ENCODE measurements at regions not wholly inside any gene's neighbourhood (a gene's known extent, or its start where the extent isn't known, plus 50 kb on each side); places are given as distances from the start of the nearest gene placed in this dataset.

DNA sequence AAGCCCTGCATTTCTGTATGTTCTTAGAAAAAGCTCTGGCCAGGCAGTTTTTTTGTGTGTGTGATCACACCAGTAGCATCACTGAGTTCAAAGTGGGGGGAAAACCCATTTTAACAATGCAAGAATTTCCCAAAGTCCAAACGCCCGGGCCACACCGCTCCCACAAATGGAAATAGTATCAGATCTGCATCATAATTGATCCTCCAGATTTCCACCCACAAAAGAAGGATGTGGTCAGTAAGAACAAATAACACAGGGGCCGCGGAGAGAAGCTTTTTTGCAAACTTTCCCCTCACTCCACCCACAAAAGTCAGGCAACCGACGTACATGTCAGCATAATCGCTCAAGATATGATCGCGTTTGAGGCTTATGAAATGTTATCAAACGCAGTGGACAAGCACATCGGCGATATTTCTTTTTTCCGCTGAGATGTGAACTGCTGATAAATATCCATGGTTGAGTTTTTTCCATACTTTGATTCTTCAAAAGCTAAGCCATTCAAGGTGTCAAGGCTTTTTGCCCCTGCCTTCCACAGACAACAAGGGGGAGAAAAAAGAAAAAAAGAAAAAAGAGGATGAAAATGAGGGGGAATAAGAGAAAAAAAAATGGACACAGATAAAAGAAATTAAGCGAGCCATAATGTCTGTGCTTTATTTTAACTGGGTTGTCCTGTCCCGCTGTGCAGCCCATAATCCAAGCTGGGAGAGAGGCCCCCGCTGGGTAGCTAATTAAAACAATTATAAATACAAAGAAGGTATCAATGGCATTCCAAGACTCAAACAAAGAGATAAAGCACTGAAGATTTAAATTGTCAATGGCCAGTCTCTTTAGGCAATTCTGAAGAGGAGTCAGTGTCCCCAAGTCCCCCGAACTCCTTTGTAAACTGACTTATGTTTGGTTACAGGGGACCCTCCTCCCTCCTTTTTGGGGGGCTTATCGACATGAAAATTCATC is 143.5 kb downstream of the ZFP64 start:
- peak overlapping the region; percentile 74 to 78 for H3K4me2 ChIP-seq (ENCODE audit: insufficient read depth in 1 of 2, low read depth in 2 of 2, low read length in 2 of 2)
- no peak overlapping the region for H2BK15ac ChIP-seq (ENCODE audit: low read length)
- CTCF ChIA-PET (ENCODE audit: partially characterized antibody) = interaction anchor here (0.6 to 2.7 kb wide), 6 partner anchors 9 to 335 kb away, joined by 3 to 9 read pairs (median 4); no protein-coding TSS in a partner anchor
- peak overlapping the region; percentile 48 for H4K91ac ChIP-seq (replicated peaks; ENCODE audit: insufficient read length, low read length)
- H3K36me3 ChIP-seq (ENCODE audit: control insufficient read depth in 2 of 4, insufficient read depth in 4 of 4, low read length in 3 of 4) = no peaks in the 10 kb centered on the region
- peak overlapping the region; percentile 28; the same call in 1 of the 2 replicates for H2BK12ac ChIP-seq (ENCODE audit: low read depth, low read length)
- no peaks in the 10 kb centered on the region for H4K20me1 ChIP-seq (replicated peaks in 1 of 2; ENCODE audit: control insufficient read depth in 1 of 2, insufficient read depth in 2 of 2, low read length in 2 of 2)
- H3K14ac ChIP-seq (ENCODE audit: insufficient read length) = no peak overlapping the region
- H3K23me2 ChIP-seq (ENCODE audit: low read depth, low read length) = 0 out of 2 replicates have a peak, but pooled peaks cover 2% of the 10 kb centered on the region
- H3K79me1 ChIP-seq (ENCODE audit: low read depth, low read length) = no peaks in the 10 kb centered on the region
- H2AK5ac ChIP-seq (ENCODE audit: low read depth, low read length) = peak overlapping the region; percentile 14; the same call in 1 of the 2 replicates
- no peaks in the 10 kb centered on the region for H3K79me2 ChIP-seq (ENCODE audit: control insufficient read depth in 1 of 2, insufficient read depth in 2 of 2, low read length in 2 of 2)
- H3K56ac ChIP-seq (replicated peaks; ENCODE audit: insufficient read length, low read depth, low read length) = peak overlapping the region; percentile 90
- 1% methylated on average over 19 of the region's 19 CpGs; no CpG with 5 or more reads in 1 of the 2 experiments for WGBS, 2 experiments (ENCODE audit: extremely low coverage in 1 of 2, insufficient coverage in 1 of 2, insufficient read length in 1 of 2, insufficient replicate concordance in 2 of 2, low coverage in 1 of 2, low lambda C conversion rate in 2 of 2, missing lambda C conversion rate in 1 of 2)
- peak overlapping the region; percentile 27; the same call in 1 of the 2 replicates for H3K18ac ChIP-seq (ENCODE audit: extremely low read depth, low read length)
- peak overlapping the region; percentile 99 for H2BK120ac ChIP-seq (replicated peaks; ENCODE audit: low read depth, low read length)
- peak overlapping the region; percentile 10 for H2BK20ac ChIP-seq (ENCODE audit: low read length)
- H3K23ac ChIP-seq (ENCODE audit: insufficient read length) = no peak overlapping the region
- H3K4me1 ChIP-seq (replicated peaks in 1 of 4; ENCODE audit: control insufficient read depth in 3 of 4, insufficient read depth in 4 of 4, low read length in 3 of 4) = peaks cover 8 to 22% (median 15%) of the 10 kb centered on the region in 4 experiments
- H4K8ac ChIP-seq (ENCODE audit: extremely low read depth, insufficient read depth, low read length) = no peak overlapping the region
- peak overlapping the region; percentile 88 for H4K5ac ChIP-seq (ENCODE audit: insufficient read length, low read depth, low read length)
- no peaks in the 10 kb centered on the region for H3K27me3 ChIP-seq (replicated peaks in 1 of 4; ENCODE audit: control insufficient read depth in 3 of 4, extremely low read depth in 1 of 4, insufficient read depth in 3 of 4, low read length in 3 of 4)
- peak overlapping the region in 2 of 4 experiments; percentile 31 to 44; a peak in 2 of 7 replicates for H3K9ac ChIP-seq (replicated peaks in 1 of 4; ENCODE audit: extremely low read depth in 1 of 4, low read depth in 3 of 4, low read length in 3 of 4)
- POLR2A ChIA-PET (ENCODE audit: partially characterized antibody) = interaction anchor here (0.6 to 4.6 kb wide), 14 partner anchors 9 to 281 kb away, joined by 3 to 24 read pairs (median 4); no protein-coding TSS in a partner anchor
- H2AFZ ChIP-seq (ENCODE audit: low read length) = no peak overlapping the region
- H3K4me3 ChIP-seq (ENCODE audit: extremely low read depth in 1 of 4, insufficient read depth in 2 of 4, low read depth in 3 of 4, low read length in 4 of 4) = peak overlapping the region; percentile 8 to 52 (median 36); a peak in 5 of 8 replicates
- H3K27ac ChIP-seq (ENCODE audit: low read depth, low read length) = peak overlapping the region; percentile 76
- peak overlapping the region; percentile 90 for H2BK5ac ChIP-seq (ENCODE audit: low read depth, low read length)
- H3K4ac ChIP-seq (replicated peaks; ENCODE audit: insufficient read length, low read depth, low read length) = peak overlapping the region; percentile 44
- H3K9me3 ChIP-seq (ENCODE audit: insufficient read depth in 2 of 2, low read depth in 1 of 2, low read length in 1 of 2) = no peaks in the 10 kb centered on the region
- DNase-seq (ENCODE audit: low read depth in 1 of 2, low spot score in 2 of 2) (peak; percentile 56 to 70), FAIRE-seq (peak; percentile 82)
- TF ChIP-seq CHD2 (IDR thresholded peaks at IDR 0.05; ENCODE audit: low read length) (no peak), NRF1 (IDR thresholded peaks at IDR 0.05; ENCODE audit: low read depth, low read length) (no peak), TCF12 (IDR thresholded peaks at IDR 0.05; ENCODE audit: low read depth, low read length) (peak; percentile 81; the same call in 1 of the 2 replicates), CEBPB (IDR thresholded peaks at IDR 0.05; ENCODE audit: low read depth, low read length) (no peak), TBP (IDR thresholded peaks at IDR 0.05; ENCODE audit: low read depth, low read length) (no peak), TAF1 (IDR thresholded peaks at IDR 0.05; ENCODE audit: low read depth, low read length) (no peak), BCL11A (IDR thresholded peaks at IDR 0.05; ENCODE audit: low read depth in 2 of 2, low read length in 2 of 2) (peak; percentile 99 to 100), CBX8 (IDR thresholded peaks at IDR 0.05; ENCODE audit: borderline replicate concordance, low read depth, low read length) (no peak), GTF2F1 (IDR thresholded peaks at IDR 0.05; ENCODE audit: borderline replicate concordance, low read depth, low read length) (no peak), HDAC2 (IDR thresholded peaks at IDR 0.05; ENCODE audit: borderline replicate concordance in 1 of 2, low read depth in 2 of 2, low read length in 2 of 2) (peak in 1 of 2 experiments; percentile 91; a peak in 1 of 4 replicates)
- TF ChIP-seq, protein P1, sequence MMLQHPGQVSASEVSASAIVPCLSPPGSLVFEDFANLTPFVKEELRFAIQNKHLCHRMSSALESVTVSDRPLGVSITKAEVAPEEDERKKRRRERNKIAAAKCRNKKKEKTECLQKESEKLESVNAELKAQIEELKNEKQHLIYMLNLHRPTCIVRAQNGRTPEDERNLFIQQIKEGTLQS (IDR thresholded peaks at IDR 0.05; ENCODE audit: insufficient read depth, low read depth, low read length) = no peak

All from H1 (cell line).